ENCODE measurements at regions not wholly inside any gene's neighbourhood (a gene's known extent, or its start where the extent isn't known, plus 50 kb on each side); places are given as distances from the start of the nearest gene placed in this dataset.

DNA sequence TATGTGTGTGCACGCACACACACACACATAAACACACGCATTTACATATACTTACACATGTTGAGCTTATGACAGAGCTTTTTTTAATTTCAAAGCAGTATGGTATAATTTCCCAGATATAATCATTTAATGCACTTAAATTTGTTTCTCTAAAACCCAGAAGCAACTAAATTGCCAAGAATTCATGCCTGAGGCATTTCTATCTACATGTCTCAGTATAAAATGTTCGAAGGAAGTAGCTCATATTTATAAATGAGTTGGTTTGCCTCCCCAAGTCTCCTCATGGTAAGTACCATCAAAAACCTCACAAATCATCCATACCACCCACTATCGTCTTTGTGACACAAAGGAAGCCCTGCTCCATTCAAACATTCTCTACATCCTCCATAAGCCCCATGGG is 130.6 kb downstream of the RPL22L1 start:
- TF ChIP-seq, protein P1, sequence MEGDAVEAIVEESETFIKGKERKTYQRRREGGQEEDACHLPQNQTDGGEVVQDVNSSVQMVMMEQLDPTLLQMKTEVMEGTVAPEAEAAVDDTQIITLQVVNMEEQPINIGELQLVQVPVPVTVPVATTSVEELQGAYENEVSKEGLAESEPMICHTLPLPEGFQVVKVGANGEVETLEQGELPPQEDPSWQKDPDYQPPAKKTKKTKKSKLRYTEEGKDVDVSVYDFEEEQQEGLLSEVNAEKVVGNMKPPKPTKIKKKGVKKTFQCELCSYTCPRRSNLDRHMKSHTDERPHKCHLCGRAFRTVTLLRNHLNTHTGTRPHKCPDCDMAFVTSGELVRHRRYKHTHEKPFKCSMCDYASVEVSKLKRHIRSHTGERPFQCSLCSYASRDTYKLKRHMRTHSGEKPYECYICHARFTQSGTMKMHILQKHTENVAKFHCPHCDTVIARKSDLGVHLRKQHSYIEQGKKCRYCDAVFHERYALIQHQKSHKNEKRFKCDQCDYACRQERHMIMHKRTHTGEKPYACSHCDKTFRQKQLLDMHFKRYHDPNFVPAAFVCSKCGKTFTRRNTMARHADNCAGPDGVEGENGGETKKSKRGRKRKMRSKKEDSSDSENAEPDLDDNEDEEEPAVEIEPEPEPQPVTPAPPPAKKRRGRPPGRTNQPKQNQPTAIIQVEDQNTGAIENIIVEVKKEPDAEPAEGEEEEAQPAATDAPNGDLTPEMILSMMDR (IDR thresholded peaks at IDR 0.05), result no peak
- TF ChIP-seq EZH2 (IDR thresholded peaks at IDR 0.05; ENCODE audit: borderline replicate concordance, insufficient read depth, low read depth, low read length, poor library complexity, severe bottlenecking), result no peak
- H4K20me1 ChIP-seq (ENCODE audit: control insufficient read depth, insufficient read depth, low read length, poor library complexity, severe bottlenecking), result no peaks in the 10 kb centered on the region
- ATAC-seq (ENCODE audit: low read depth) (no peak), DNase-seq (no peak)
- CTCF ChIA-PET, result no interaction called here
- no peaks in the 10 kb centered on the region for H3K4me1 ChIP-seq (ENCODE audit: control insufficient read depth in 2 of 2, insufficient read depth in 2 of 2, low read length in 2 of 2)
- H3K27ac Mint-ChIP-seq, result no peak overlapping the region
- peaks cover 12% of the 10 kb centered on the region for H3K27me3 Mint-ChIP-seq
- H3K4me3 ChIP-seq (ENCODE audit: control extremely low read depth in 1 of 5, extremely low read depth in 1 of 5, insufficient read depth in 1 of 5, low read depth in 2 of 5, low read length in 4 of 5), result no peak overlapping the region
- peaks cover 0 to 8% (median 1%) of the 10 kb centered on the region in 4 experiments for H3K27me3 ChIP-seq (replicated peaks in 1 of 4; ENCODE audit: control extremely low read depth in 1 of 4, control insufficient read depth in 3 of 4, insufficient read depth in 4 of 4, low read length in 3 of 4)
- H3K4me2 ChIP-seq (replicated peaks; ENCODE audit: low read depth, low read length, poor library complexity, severe bottlenecking), result no peak overlapping the region
- no peaks in the 10 kb centered on the region for H3K79me2 ChIP-seq (ENCODE audit: control insufficient read depth, insufficient read depth, low read length)
- H3K27ac ChIP-seq (ENCODE audit: low read length in 2 of 2), result no peak overlapping the region
- H2AFZ ChIP-seq (ENCODE audit: insufficient read depth, low read depth, low read length, poor library complexity, severe bottlenecking), result no peak overlapping the region
- H3K9ac ChIP-seq (ENCODE audit: low read length), result no peak overlapping the region
- H3K9me3 ChIP-seq (ENCODE audit: control extremely low read depth in 1 of 3, control insufficient read depth in 2 of 3, insufficient read depth in 1 of 3, low read length in 2 of 3), result peaks cover 0 to 1% (median 0%) of the 10 kb centered on the region in 3 donors
- no peaks in the 10 kb centered on the region for H3K4me1 Mint-ChIP-seq
- no CpG with 5 or more reads among the region's 4 CpGs for WGBS (ENCODE audit: insufficient coverage)
- H3K9me3 Mint-ChIP-seq (ENCODE audit: insufficient read depth), result no peaks in the 10 kb centered on the region
- POLR2A ChIA-PET, result no interaction called here
- intact Hi-C loops (cut with micrococcal nuclease), result no loop called here
- H3K4me3 Mint-ChIP-seq, result no peak overlapping the region
- no peaks in the 10 kb centered on the region for H3K36me3 ChIP-seq (replicated peaks in 1 of 2; ENCODE audit: control extremely low read depth in 1 of 2, control insufficient read depth in 1 of 2, extremely low read depth in 1 of 2, insufficient read depth in 2 of 2, low read length in 1 of 2)

DNA sequence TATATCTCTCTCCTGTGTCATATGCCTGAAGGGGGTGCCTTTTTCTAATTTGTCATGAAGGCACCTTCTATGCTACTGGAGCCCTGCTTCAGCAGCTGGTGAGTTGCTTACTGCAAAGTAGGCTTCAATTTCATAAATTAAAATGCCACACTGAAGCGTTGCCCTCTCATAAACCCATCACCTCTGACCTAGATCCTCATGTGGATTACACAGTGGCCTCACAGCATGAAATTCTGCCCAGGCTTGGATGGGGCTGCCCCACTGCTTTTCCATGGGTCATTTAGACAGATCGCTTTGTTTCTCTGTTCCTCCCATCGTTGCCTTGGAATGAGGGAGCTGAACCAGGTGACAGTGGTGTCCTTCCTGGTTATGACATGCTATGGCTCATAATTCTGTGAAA is 131.2 kb downstream of the RPL22L1 start:
- H3K4me1 ChIP-seq (ENCODE audit: control insufficient read depth in 2 of 2, insufficient read depth in 2 of 2, low read length in 2 of 2), result no peaks in the 10 kb centered on the region
- Mint-ChIP-seq H3K27me3 (peaks cover 13% of the 10 kb centered on the region), H3K4me1 (no peaks in the 10 kb centered on the region), H3K4me3 (no peak overlapping the region), H3K9me3 (ENCODE audit: insufficient read depth) (no peaks in the 10 kb centered on the region), H3K27ac (no peak overlapping the region)
- H3K4me2 ChIP-seq (replicated peaks; ENCODE audit: low read depth, low read length, poor library complexity, severe bottlenecking), result no peak overlapping the region
- H3K36me3 ChIP-seq (replicated peaks in 1 of 2; ENCODE audit: control extremely low read depth in 1 of 2, control insufficient read depth in 1 of 2, extremely low read depth in 1 of 2, insufficient read depth in 2 of 2, low read length in 1 of 2), result no peaks in the 10 kb centered on the region
- H3K27me3 ChIP-seq (replicated peaks in 1 of 4; ENCODE audit: control extremely low read depth in 1 of 4, control insufficient read depth in 3 of 4, insufficient read depth in 4 of 4, low read length in 3 of 4), result peaks cover 0 to 8% (median 1%) of the 10 kb centered on the region in 4 experiments
- no peak overlapping the region for H3K9ac ChIP-seq (ENCODE audit: low read length)
- TF ChIP-seq, protein P1 (IDR thresholded peaks at IDR 0.05), result no peak
- TF ChIP-seq EZH2 (IDR thresholded peaks at IDR 0.05; ENCODE audit: borderline replicate concordance, insufficient read depth, low read depth, low read length, poor library complexity, severe bottlenecking), result no peak
- no peak for ATAC-seq (ENCODE audit: low read depth)
- H3K27ac ChIP-seq (ENCODE audit: low read length in 2 of 2), result no peak overlapping the region
- no peak overlapping the region for H2AFZ ChIP-seq (ENCODE audit: insufficient read depth, low read depth, low read length, poor library complexity, severe bottlenecking)
- CTCF ChIA-PET, result no interaction called here
- intact Hi-C loops (cut with micrococcal nuclease), result no loop called here
- H3K79me2 ChIP-seq (ENCODE audit: control insufficient read depth, insufficient read depth, low read length), result no peaks in the 10 kb centered on the region
- POLR2A ChIA-PET, result no interaction called here
- DNase-seq, result no peak
- no peaks in the 10 kb centered on the region for H4K20me1 ChIP-seq (ENCODE audit: control insufficient read depth, insufficient read depth, low read length, poor library complexity, severe bottlenecking)
- no peak overlapping the region for H3K4me3 ChIP-seq (ENCODE audit: control extremely low read depth in 1 of 5, extremely low read depth in 1 of 5, insufficient read depth in 1 of 5, low read depth in 2 of 5, low read length in 4 of 5)
- WGBS (ENCODE audit: insufficient coverage), result 79% methylated on average over 3 of the region's 3 CpGs
- H3K9me3 ChIP-seq (ENCODE audit: control extremely low read depth in 1 of 3, control insufficient read depth in 2 of 3, insufficient read depth in 1 of 3, low read length in 2 of 3), result peaks cover 0 to 1% (median 0%) of the 10 kb centered on the region in 3 donors
